WTC11 (cell line): ENCODE measurements at regions not wholly inside any gene's neighbourhood (a gene's known extent, or its start where the extent isn't known, plus 50 kb on each side); places are given as distances from the start of the nearest gene placed in this dataset.

Source experiments
- ATAC-seq: fragments of 200-7000 bp; cut with Tn5 transposase; 2 replicates; pipeline ENCODE4 v1.10.0; 2021; ENCODE audit warnings: mild to moderate bottlenecking, moderate library complexity
- CTCF ChIA-PET: fragments of 300-600 bp; sonication (Branson Sonifier 250); formaldehyde crosslinking; loops from one replicate; lab custom pipeline; 2021; ENCODE audit warnings: antibody characterized with exemption; lab: Charles Lee
- POLR2A ChIA-PET: fragments of 350-600 bp; sonication (Branson Sonifier 250); formaldehyde crosslinking; loops from one replicate; lab custom pipeline; 2021; ENCODE audit warnings: antibody characterized with exemption; lab: Charles Lee
- DNase-seq: peaks from one replicate; pipeline ENCODE4 v3.0.0; 2021; ENCODE audit warnings: low spot score
- H3K27ac Mint-ChIP-seq: 2 replicates; pipeline ENCODE4 v1.8.0; 2021; ENCODE audit warnings: mixed read lengths
- H3K27me3 Mint-ChIP-seq: 2 replicates; pipeline ENCODE4 v1.8.0; 2021; ENCODE audit warnings: low read depth, mild to moderate bottlenecking, moderate library complexity, mixed read lengths
- H3K36me3 Mint-ChIP-seq: 2 replicates; pipeline ENCODE4 v1.8.0; 2021; ENCODE audit warnings: mixed read lengths
- H3K4me1 Mint-ChIP-seq: 2 replicates; pipeline ENCODE4 v1.8.0; 2022; ENCODE audit warnings: mixed read lengths
- H3K4me3 Mint-ChIP-seq: 2 replicates; pipeline ENCODE4 v1.8.0; 2021; ENCODE audit warnings: mild to moderate bottlenecking, moderate library complexity, mixed read lengths
- H3K9me3 Mint-ChIP-seq: 2 replicates; pipeline ENCODE4 v1.8.0; 2021; ENCODE audit warnings: mixed read lengths
- ATF2 ChIP-seq: sonication (generic); formaldehyde crosslinking; IDR thresholded peaks from 2 replicates; pipeline ENCODE4 v1.8.1; 2022; ENCODE audit warnings: low read depth, missing genetic modification reagents, borderline replicate concordance
- CREB1 ChIP-seq: sonication (generic); formaldehyde crosslinking; IDR thresholded peaks from 2 replicates; pipeline ENCODE4 v1.8.0; 2023; ENCODE audit warnings: mild to moderate bottlenecking, missing genetic modification reagents
- E2F1 ChIP-seq: sonication (generic); formaldehyde crosslinking; IDR thresholded peaks from 2 replicates; pipeline ENCODE4 v1.8.0; 2022; ENCODE audit warnings: mild to moderate bottlenecking, missing genetic modification reagents
- EMX1 ChIP-seq: fragments of 250-450 bp; sonication (Bioruptor Pico); IDR thresholded peaks from 2 replicates; pipeline ENCODE4 v1.8.0; 2021; ENCODE audit warnings: mild to moderate bottlenecking
- ESRRA ChIP-seq: sonication (generic); formaldehyde crosslinking; IDR thresholded peaks from 2 replicates; pipeline ENCODE4 v1.8.1; 2022; ENCODE audit warnings: mild to moderate bottlenecking, missing genetic modification reagents, borderline replicate concordance
- ETV6 ChIP-seq: sonication (generic); formaldehyde crosslinking; IDR thresholded peaks from 2 replicates; pipeline ENCODE4 v1.8.1; 2022; ENCODE audit warnings: mild to moderate bottlenecking, missing genetic modification reagents
- FOXK1 ChIP-seq: sonication (generic); formaldehyde crosslinking; IDR thresholded peaks from 2 replicates; pipeline ENCODE4 v1.8.0; 2022; ENCODE audit warnings: mild to moderate bottlenecking, moderate library complexity, missing genetic modification reagents
- FOXP1 ChIP-seq: sonication (generic); formaldehyde crosslinking; IDR thresholded peaks from 2 replicates; pipeline ENCODE4 v1.8.0; 2022; ENCODE audit warnings: missing genetic modification reagents, mild to moderate bottlenecking, moderate library complexity, borderline replicate concordance
- HMGA2 ChIP-seq: fragments of 250-450 bp; sonication (Bioruptor Pico); IDR thresholded peaks from 2 replicates; pipeline ENCODE4 v1.4.0; 2021; ENCODE audit warnings: mild to moderate bottlenecking, moderate library complexity
- NFE2L1 ChIP-seq: sonication (generic); formaldehyde crosslinking; IDR thresholded peaks from 2 replicates; pipeline ENCODE4 v1.8.1; 2023; ENCODE audit warnings: missing genetic modification reagents
- NR1H2 ChIP-seq: sonication (generic); formaldehyde crosslinking; IDR thresholded peaks from 2 replicates; pipeline ENCODE4 v1.9.0; 2021; ENCODE audit warnings: mild to moderate bottlenecking, moderate library complexity, missing genetic modification reagents
- OVOL2 ChIP-seq: fragments of 250-450 bp; sonication (Bioruptor Pico); IDR thresholded peaks from 2 replicates; pipeline ENCODE4 v1.9.0; 2021; ENCODE audit warnings: mild to moderate bottlenecking, borderline replicate concordance
- SMAD4 ChIP-seq: sonication (generic); formaldehyde crosslinking; IDR thresholded peaks from 2 replicates; pipeline ENCODE4 v1.8.0; 2022; ENCODE audit warnings: mild to moderate bottlenecking, missing genetic modification reagents
- SOX15 ChIP-seq: fragments of 250-450 bp; sonication (Bioruptor Pico); IDR thresholded peaks from 2 replicates; pipeline ENCODE4 v1.9.0; 2021; ENCODE audit warnings: mild to moderate bottlenecking
- TCF7 ChIP-seq: sonication (generic); formaldehyde crosslinking; IDR thresholded peaks from 2 replicates; pipeline ENCODE4 v1.8.0; 2022; ENCODE audit warnings: mild to moderate bottlenecking, low read depth, missing genetic modification reagents, moderate library complexity
- TEAD4 ChIP-seq: sonication (generic); formaldehyde crosslinking; IDR thresholded peaks from 2 replicates; pipeline ENCODE4 v1.8.0; 2022; ENCODE audit warnings: mild to moderate bottlenecking, missing genetic modification reagents
- ZMAT4 ChIP-seq: fragments of 250-450 bp; sonication (Bioruptor Pico); IDR thresholded peaks from 2 replicates; pipeline ENCODE4 v1.9.0; 2021; ENCODE audit warnings: mild to moderate bottlenecking
- ZNF121 ChIP-seq: sonication (generic); formaldehyde crosslinking; IDR thresholded peaks from 2 replicates; pipeline ENCODE4 v1.8.0; 2023; ENCODE audit warnings: missing genetic modification reagents
- ZNF671 ChIP-seq: fragments of 250-450 bp; sonication (Bioruptor Pico); IDR thresholded peaks from 2 replicates; pipeline ENCODE4 v1.8.0; 2021; ENCODE audit warnings: mild to moderate bottlenecking
- ZSCAN18 ChIP-seq: fragments of 250-450 bp; sonication (Bioruptor Pico); IDR thresholded peaks from 2 replicates; pipeline ENCODE4 v2.1.2; 2022; ENCODE audit warnings: mild to moderate bottlenecking, moderate library complexity
- TF ChIP-seq, protein P1 (sequence below): fragments of 250-450 bp; sonication (Bioruptor Pico); IDR thresholded peaks from 2 replicates; pipeline ENCODE4 v1.9.0; 2021; ENCODE audit warnings: moderate library complexity, mild to moderate bottlenecking, inconsistent platforms, borderline replicate concordance
- TF ChIP-seq, protein P2 (sequence below): fragments of 200-600 bp; IDR thresholded peaks from 2 replicates; pipeline ENCODE4 v1.8.0; 2022; ENCODE audit warnings: antibody characterized with exemption
- TF ChIP-seq, protein P3 (sequence below): fragments of 250-450 bp; sonication (Bioruptor Pico); IDR thresholded peaks from 2 replicates; pipeline ENCODE4 v1.8.0; 2021; ENCODE audit warnings: mild to moderate bottlenecking
- TF ChIP-seq, protein P4 (sequence below): fragments of 250-450 bp; sonication (Bioruptor Pico); IDR thresholded peaks from 2 replicates; pipeline ENCODE4 v1.9.0; 2021; ENCODE audit warnings: mild to moderate bottlenecking

DNA sequence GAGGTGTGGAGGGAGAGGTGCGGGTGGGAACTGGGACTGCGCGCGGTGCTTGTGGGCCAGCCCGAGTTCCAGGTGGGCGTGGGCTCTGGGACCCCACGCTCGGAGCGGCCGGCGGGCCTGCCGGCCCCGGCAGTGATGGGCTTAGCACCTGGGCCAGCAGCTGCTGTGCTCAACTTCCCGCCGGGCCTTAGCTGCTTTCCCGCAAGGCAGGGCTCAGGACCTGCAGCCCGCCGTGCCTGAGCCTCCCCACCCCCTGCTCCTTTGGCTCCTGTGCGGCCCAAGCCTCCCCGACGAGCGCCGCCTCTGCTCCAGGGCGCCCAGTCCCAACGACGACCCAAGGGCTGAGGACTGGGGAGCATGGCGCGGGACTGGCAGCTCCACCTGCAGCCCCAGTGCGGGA, 232.7 kb downstream of the FGFR2 start:
- ATAC-seq: no peak
- H3K9me3 Mint-ChIP-seq: peaks cover 23% of the 10 kb centered on the region
- H3K4me3 Mint-ChIP-seq: no peak overlapping the region
- POLR2A ChIA-PET: no interaction called here
- H3K27me3 Mint-ChIP-seq: no peaks in the 10 kb centered on the region; the same call in 1 of the 2 replicates
- no peak overlapping the region for H3K27ac Mint-ChIP-seq
- H3K36me3 Mint-ChIP-seq: peaks cover 6% of the 10 kb centered on the region
- H3K4me1 Mint-ChIP-seq: peaks cover 16% of the 10 kb centered on the region
- no peak for DNase-seq
- TF ChIP-seq, protein P1, sequence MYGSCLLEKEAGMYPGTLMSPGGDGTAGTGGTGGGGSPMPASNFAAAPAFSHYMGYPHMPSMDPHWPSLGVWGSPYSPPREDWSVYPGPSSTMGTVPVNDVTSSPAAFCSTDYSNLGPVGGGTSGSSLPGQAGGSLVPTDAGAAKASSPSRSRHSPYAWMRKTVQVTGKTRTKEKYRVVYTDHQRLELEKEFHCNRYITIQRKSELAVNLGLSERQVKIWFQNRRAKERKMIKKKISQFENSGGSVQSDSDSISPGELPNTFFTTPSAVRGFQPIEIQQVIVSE (CRISPR knock-in tag): no peak
- TF ChIP-seq SOX15 (no peak), ZSCAN18 (no peak), NFE2L1 (CRISPR knock-in tag) (no peak), ZNF121 (no peak), EMX1 (CRISPR knock-in tag) (no peak), ESRRA (CRISPR knock-in tag) (no peak), ZNF671 (CRISPR knock-in tag) (no peak), ZMAT4 (CRISPR knock-in tag) (no peak)
- TF ChIP-seq, protein P2, sequence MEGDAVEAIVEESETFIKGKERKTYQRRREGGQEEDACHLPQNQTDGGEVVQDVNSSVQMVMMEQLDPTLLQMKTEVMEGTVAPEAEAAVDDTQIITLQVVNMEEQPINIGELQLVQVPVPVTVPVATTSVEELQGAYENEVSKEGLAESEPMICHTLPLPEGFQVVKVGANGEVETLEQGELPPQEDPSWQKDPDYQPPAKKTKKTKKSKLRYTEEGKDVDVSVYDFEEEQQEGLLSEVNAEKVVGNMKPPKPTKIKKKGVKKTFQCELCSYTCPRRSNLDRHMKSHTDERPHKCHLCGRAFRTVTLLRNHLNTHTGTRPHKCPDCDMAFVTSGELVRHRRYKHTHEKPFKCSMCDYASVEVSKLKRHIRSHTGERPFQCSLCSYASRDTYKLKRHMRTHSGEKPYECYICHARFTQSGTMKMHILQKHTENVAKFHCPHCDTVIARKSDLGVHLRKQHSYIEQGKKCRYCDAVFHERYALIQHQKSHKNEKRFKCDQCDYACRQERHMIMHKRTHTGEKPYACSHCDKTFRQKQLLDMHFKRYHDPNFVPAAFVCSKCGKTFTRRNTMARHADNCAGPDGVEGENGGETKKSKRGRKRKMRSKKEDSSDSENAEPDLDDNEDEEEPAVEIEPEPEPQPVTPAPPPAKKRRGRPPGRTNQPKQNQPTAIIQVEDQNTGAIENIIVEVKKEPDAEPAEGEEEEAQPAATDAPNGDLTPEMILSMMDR: no peak
- CTCF ChIA-PET: no interaction called here

- Mint-ChIP-seq H3K27me3 (no peaks in the 10 kb centered on the region; the same call in 1 of the 2 replicates), H3K27ac (no peak overlapping the region), H3K36me3 (peaks cover 6% of the 10 kb centered on the region), H3K4me1 (peaks cover 10% of the 10 kb centered on the region), H3K9me3 (peaks cover 14% of the 10 kb centered on the region), H3K4me3 (no peak overlapping the region)
- CTCF ChIA-PET: interaction anchor here (0.6 kb wide), 1 partner anchor 1010 kb away, joined by 3 read pairs; no protein-coding TSS in a partner anchor
- POLR2A ChIA-PET: no interaction called here
- no peak for ATAC-seq
- no peak for DNase-seq
- TF ChIP-seq TEAD4 (no peak), ETV6 (CRISPR knock-in tag) (no peak), ZNF671 (CRISPR knock-in tag) (no peak), ESRRA (CRISPR knock-in tag) (no peak), FOXP1 (CRISPR knock-in tag) (no peak), ATF2 (no peak), NR1H2 (CRISPR knock-in tag) (no peak), E2F1 (CRISPR knock-in tag) (no peak), TCF7 (CRISPR knock-in tag) (no peak), FOXK1 (CRISPR knock-in tag) (no peak), CREB1 (CRISPR knock-in tag) (no peak), OVOL2 (CRISPR knock-in tag) (no peak), HMGA2 (CRISPR knock-in tag) (no peak), SMAD4 (no peak)
- TF ChIP-seq, protein P3, sequence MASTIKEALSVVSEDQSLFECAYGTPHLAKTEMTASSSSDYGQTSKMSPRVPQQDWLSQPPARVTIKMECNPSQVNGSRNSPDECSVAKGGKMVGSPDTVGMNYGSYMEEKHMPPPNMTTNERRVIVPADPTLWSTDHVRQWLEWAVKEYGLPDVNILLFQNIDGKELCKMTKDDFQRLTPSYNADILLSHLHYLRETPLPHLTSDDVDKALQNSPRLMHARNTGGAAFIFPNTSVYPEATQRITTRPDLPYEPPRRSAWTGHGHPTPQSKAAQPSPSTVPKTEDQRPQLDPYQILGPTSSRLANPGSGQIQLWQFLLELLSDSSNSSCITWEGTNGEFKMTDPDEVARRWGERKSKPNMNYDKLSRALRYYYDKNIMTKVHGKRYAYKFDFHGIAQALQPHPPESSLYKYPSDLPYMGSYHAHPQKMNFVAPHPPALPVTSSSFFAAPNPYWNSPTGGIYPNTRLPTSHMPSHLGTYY (CRISPR knock-in tag): no peak
- TF ChIP-seq, protein P4, sequence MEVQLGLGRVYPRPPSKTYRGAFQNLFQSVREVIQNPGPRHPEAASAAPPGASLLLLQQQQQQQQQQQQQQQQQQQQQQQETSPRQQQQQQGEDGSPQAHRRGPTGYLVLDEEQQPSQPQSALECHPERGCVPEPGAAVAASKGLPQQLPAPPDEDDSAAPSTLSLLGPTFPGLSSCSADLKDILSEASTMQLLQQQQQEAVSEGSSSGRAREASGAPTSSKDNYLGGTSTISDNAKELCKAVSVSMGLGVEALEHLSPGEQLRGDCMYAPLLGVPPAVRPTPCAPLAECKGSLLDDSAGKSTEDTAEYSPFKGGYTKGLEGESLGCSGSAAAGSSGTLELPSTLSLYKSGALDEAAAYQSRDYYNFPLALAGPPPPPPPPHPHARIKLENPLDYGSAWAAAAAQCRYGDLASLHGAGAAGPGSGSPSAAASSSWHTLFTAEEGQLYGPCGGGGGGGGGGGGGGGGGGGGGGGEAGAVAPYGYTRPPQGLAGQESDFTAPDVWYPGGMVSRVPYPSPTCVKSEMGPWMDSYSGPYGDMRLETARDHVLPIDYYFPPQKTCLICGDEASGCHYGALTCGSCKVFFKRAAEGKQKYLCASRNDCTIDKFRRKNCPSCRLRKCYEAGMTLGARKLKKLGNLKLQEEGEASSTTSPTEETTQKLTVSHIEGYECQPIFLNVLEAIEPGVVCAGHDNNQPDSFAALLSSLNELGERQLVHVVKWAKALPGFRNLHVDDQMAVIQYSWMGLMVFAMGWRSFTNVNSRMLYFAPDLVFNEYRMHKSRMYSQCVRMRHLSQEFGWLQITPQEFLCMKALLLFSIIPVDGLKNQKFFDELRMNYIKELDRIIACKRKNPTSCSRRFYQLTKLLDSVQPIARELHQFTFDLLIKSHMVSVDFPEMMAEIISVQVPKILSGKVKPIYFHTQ (CRISPR knock-in tag): no peak
These were observed 229.8 kb downstream of the FGFR2 start for GRCh38 chr10:121368347-121369025.
